ENCODE measurements at regions not wholly inside any gene's neighbourhood (a gene's known extent, or its start where the extent isn't known, plus 50 kb on each side); places are given as distances from the start of the nearest gene placed in this dataset.

- no peak for TF ChIP-seq CTCF (IDR thresholded peaks at IDR 0.05; ENCODE audit: insufficient read depth, low read length)
- no peak for TF ChIP-seq GABPA (IDR thresholded peaks at IDR 0.05; ENCODE audit: low read depth)
- no peak for TF ChIP-seq POLR2AphosphoS5 (IDR thresholded peaks at IDR 0.05; ENCODE audit: low read depth)
- no peak for TF ChIP-seq REST (IDR thresholded peaks at IDR 0.05; ENCODE audit: insufficient replicate concordance, low read depth)
- TF ChIP-seq SPI1 (IDR thresholded peaks at IDR 0.05; ENCODE audit: borderline replicate concordance, low read depth), result no peak
Measured at GRCh38 chr15:37740623-37741141, 193.8 kb upstream of the TMCO5A start.

Data from HL-60 (cell line).